Adipose tissue (tissue), 3 donors: ENCODE measurements at regions not wholly inside any gene's neighbourhood (a gene's known extent, or its start where the extent isn't known, plus 50 kb on each side); places are given as distances from the start of the nearest gene placed in this dataset.
"Not testable (repeated sequence)": the region's sequence is repeated elsewhere in the genome, so short reads cannot be mapped to it uniquely, and the experiment has no call there.

Experiments used
- H3K27ac ChIP-seq: one replicate; pipeline ENCODE4 v1.5.1; 2013; ENCODE audit warnings: low read depth, low read length
- WGBS, 3 donors: extraction: QIAGEN DNeasy Blood & Tissue Kit; methylation state at CpG; one replicate each; pipeline ENCODE4 v1.1.7; 2013; 5-methylcytosine and 5-hydroxymethylcytosine counted together
- donor health status: healthy with polysubstance abuse.
- donor health status: Bipolar disorder and iron deficiency.
- donor health status: healthy.

GRCh38 chr13:82522872-82523271, 1359.4 kb downstream of the SLITRK1 start:
- H3K27ac ChIP-seq, result no peak overlapping the region
- WGBS, 3 donors, result 11 to 53% (median 38%) methylated on average over 1 of the region's 1 CpG

GRCh38 chr13:82506805-82507414, 1375.4 kb downstream of the SLITRK1 start:
- whole genome bisulfite sequencing, 3 donors, result 49 to 54% (median 49%) methylated on average over 1 of the region's 1 CpG
- H3K27ac ChIP-seq, result no peak overlapping the region

GRCh38 chr13:82501834-82502233, 1380.4 kb downstream of the SLITRK1 start:
- no peak overlapping the region for H3K27ac ChIP-seq

GRCh38 chr13:82480415-82480814, 1401.9 kb downstream of the SLITRK1 start:
- 35 to 53% (median 51%) methylated on average over 2 of the region's 2 CpGs for WGBS, 3 donors
- no peak overlapping the region for H3K27ac ChIP-seq

- 70 to 97% (median 83%) methylated on average over 1 of the region's 1 CpG for WGBS, 3 donors
- H3K27ac ChIP-seq, result no peak overlapping the region
Observed at GRCh38 chr13:82477436-82477835, 1404.8 kb downstream of the SLITRK1 start.

- WGBS, 3 donors, result 59 to 70% (median 64%) methylated on average over 1 of the region's 1 CpG
- H3K27ac ChIP-seq, result no peak overlapping the region
Observed at GRCh38 chr13:82467626-82468025, 1414.6 kb downstream of the SLITRK1 start.

- 78 to 82% (median 80%) methylated on average over 4 of the region's 4 CpGs for WGBS, 3 donors
- H3K27ac ChIP-seq, result not testable (repeated sequence)
Observed at GRCh38 chr13:82459575-82459974, 1422.7 kb downstream of the SLITRK1 start.

GRCh38 chr13:82458169-82458568, 1424.1 kb downstream of the SLITRK1 start:
- 91 to 94% (median 92%) methylated on average over 13 of the region's 13 CpGs for WGBS, 3 donors

GRCh38 chr13:82457548-82457947, 1424.7 kb downstream of the SLITRK1 start:
- 85 to 89% (median 87%) methylated on average over 13 of the region's 13 CpGs for WGBS, 3 donors
- not testable (repeated sequence) for H3K27ac ChIP-seq

More at GRCh38 chr13:82458169-82458568, 1424.1 kb downstream of the SLITRK1 start:
- no peak overlapping the region for H3K27ac ChIP-seq

GRCh38 chr13:82447416-82448077, 1434.7 kb downstream of the SLITRK1 start:
- H3K27ac ChIP-seq, result no peak overlapping the region
- WGBS, 3 donors, result 62 to 76% (median 62%) methylated on average over 1 of the region's 1 CpG

GRCh38 chr13:82439159-82439904, 1442.9 kb downstream of the SLITRK1 start:
- 0 to 58% (median 0%) methylated on average over 1 of the region's 1 CpG for WGBS, 3 donors
- H3K27ac ChIP-seq, result no peak overlapping the region

GRCh38 chr13:82438320-82438719, 1444.0 kb downstream of the SLITRK1 start:
- WGBS, 3 donors, result 24 to 62% (median 54%) methylated on average over 1 of the region's 1 CpG
- H3K27ac ChIP-seq, result no peak overlapping the region

- H3K27ac ChIP-seq, result no peak overlapping the region
- 77 to 96% (median 83%) methylated on average over 1 of the region's 1 CpG for WGBS, 3 donors
Observed at GRCh38 chr13:82436099-82436585, 1446.1 kb downstream of the SLITRK1 start.

GRCh38 chr13:82432949-82433348, 1449.3 kb downstream of the SLITRK1 start:
- 82 to 89% (median 85%) methylated on average over 2 of the region's 2 CpGs for WGBS, 3 donors
- H3K27ac ChIP-seq, result no peak overlapping the region

- WGBS, 3 donors, result 58 to 67% (median 66%) methylated on average over 5 of the region's 5 CpGs
Observed at GRCh38 chr13:82412749-82413148, 1469.5 kb downstream of the SLITRK1 start.

GRCh38 chr13:82407321-82407720, 1475.0 kb downstream of the SLITRK1 start:
- 74 to 87% (median 87%) methylated on average over 4 of the region's 4 CpGs for WGBS, 3 donors
- H3K27ac ChIP-seq, result no peak overlapping the region

More at GRCh38 chr13:82412749-82413148, 1469.5 kb downstream of the SLITRK1 start:
- H3K27ac ChIP-seq, result no peak overlapping the region

GRCh38 chr13:82374719-82375118, 1507.6 kb downstream of the SLITRK1 start:
- no peak overlapping the region for H3K27ac ChIP-seq

- 82 to 93% (median 83%) methylated on average over 1 of the region's 1 CpG for WGBS, 3 donors
- no peak overlapping the region for H3K27ac ChIP-seq
Observed at GRCh38 chr13:82370316-82370715, 1512.0 kb downstream of the SLITRK1 start.

GRCh38 chr13:82364525-82364924, 1517.7 kb downstream of the SLITRK1 start:
- no peak overlapping the region for H3K27ac ChIP-seq
